Fibroblast of lung (primary cell): ENCODE measurements at regions not wholly inside any gene's neighbourhood (a gene's known extent, or its start where the extent isn't known, plus 50 kb on each side); places are given as distances from the start of the nearest gene placed in this dataset.

Source experiments
- EZH2 ChIP-seq: IDR thresholded peaks from 2 replicates; pipeline ENCODE4 v1.5.1; 2012; ENCODE audit warnings: low read length, control low read depth, mild to moderate bottlenecking; ENCODE audit errors: missing control alignments
- TF ChIP-seq, protein P1 (sequence below), 2 donors: IDR thresholded peaks in 1 of 2; conservative IDR thresholded peaks in 1 of 2; 1 replicate in 1 of 2; 2 replicates in 1 of 2; pipeline ENCODE4 v1.5.1; 2011 to 2012; ENCODE audit warnings: low read length in 2 of 2, control low read depth in 1 of 2, inconsistent platforms in 1 of 2, low read depth in 1 of 2, mild to moderate bottlenecking in 1 of 2

DNA sequence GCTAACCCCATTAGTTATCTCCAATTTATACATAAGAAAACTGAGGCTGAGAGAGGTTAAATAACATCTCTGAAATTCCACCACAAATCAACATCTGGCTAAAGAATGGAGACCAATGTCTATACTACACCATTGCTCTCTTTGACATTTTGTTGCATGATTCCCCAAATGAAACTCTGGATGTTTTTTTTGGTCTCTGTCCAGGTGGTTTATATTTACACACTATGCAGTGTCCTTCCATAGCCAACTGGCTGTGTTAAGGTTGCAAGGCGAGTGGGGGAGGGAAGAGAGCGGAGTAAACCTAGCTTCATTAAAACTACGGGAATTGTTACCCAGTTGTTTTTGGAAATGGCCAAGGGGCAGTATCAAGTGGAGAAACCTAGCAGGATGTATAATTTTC lies 67.2 kb downstream of the KIF4B start:
- TF ChIP-seq, protein P1, sequence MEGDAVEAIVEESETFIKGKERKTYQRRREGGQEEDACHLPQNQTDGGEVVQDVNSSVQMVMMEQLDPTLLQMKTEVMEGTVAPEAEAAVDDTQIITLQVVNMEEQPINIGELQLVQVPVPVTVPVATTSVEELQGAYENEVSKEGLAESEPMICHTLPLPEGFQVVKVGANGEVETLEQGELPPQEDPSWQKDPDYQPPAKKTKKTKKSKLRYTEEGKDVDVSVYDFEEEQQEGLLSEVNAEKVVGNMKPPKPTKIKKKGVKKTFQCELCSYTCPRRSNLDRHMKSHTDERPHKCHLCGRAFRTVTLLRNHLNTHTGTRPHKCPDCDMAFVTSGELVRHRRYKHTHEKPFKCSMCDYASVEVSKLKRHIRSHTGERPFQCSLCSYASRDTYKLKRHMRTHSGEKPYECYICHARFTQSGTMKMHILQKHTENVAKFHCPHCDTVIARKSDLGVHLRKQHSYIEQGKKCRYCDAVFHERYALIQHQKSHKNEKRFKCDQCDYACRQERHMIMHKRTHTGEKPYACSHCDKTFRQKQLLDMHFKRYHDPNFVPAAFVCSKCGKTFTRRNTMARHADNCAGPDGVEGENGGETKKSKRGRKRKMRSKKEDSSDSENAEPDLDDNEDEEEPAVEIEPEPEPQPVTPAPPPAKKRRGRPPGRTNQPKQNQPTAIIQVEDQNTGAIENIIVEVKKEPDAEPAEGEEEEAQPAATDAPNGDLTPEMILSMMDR (conservative IDR thresholded peaks at IDR 0.05 in 1 of 2, IDR thresholded peaks at IDR 0.05 in 1 of 2; ENCODE audit: low read depth in 1 of 2, low read length in 2 of 2): no peak
- no peak for TF ChIP-seq EZH2
